ENCODE measurements at regions not wholly inside any gene's neighbourhood (a gene's known extent, or its start where the extent isn't known, plus 50 kb on each side); places are given as distances from the start of the nearest gene placed in this dataset.

DNA sequence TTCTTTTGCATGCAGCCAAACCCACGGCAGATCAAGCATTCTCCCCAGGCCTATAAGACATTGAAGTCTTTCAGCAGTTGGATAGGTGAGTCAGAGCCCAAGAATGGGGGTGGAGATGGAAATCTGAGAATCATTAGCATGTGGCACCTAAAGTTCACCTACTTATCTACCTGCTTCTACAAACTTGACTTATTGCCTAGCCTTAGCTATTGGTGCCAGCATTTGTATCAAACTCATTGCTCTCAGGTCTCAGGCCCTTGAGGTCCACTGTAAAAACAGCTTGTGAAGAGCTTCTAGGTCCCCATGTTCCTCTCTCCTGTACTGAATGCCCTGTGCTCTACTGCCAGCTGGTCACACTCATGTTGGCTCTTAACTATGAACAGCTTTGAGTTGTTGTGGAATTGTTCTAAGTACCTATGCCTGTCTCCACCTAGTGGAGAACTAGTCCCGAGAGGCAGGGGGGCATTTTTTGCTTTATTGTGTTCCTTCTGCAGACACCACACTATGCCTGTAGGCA is 278.4 kb upstream of the SPRED2 start:
- H3K4ac ChIP-seq (ENCODE audit: low read depth, low read length) = no peak overlapping the region
- no peak overlapping the region for H2BK20ac ChIP-seq (ENCODE audit: low read depth, low read length)
- TF ChIP-seq POLR2A (IDR thresholded peaks at IDR 0.05; ENCODE audit: low read depth, low read length) = no peak
- TF ChIP-seq, protein P1, sequence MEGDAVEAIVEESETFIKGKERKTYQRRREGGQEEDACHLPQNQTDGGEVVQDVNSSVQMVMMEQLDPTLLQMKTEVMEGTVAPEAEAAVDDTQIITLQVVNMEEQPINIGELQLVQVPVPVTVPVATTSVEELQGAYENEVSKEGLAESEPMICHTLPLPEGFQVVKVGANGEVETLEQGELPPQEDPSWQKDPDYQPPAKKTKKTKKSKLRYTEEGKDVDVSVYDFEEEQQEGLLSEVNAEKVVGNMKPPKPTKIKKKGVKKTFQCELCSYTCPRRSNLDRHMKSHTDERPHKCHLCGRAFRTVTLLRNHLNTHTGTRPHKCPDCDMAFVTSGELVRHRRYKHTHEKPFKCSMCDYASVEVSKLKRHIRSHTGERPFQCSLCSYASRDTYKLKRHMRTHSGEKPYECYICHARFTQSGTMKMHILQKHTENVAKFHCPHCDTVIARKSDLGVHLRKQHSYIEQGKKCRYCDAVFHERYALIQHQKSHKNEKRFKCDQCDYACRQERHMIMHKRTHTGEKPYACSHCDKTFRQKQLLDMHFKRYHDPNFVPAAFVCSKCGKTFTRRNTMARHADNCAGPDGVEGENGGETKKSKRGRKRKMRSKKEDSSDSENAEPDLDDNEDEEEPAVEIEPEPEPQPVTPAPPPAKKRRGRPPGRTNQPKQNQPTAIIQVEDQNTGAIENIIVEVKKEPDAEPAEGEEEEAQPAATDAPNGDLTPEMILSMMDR (conservative IDR thresholded peaks at IDR 0.05; ENCODE audit: low read depth, low read length) = peak; percentile 36; the same call in 1 of the 2 replicates
- TF ChIP-seq SMC3 (IDR thresholded peaks at IDR 0.05; ENCODE audit: low read depth, low read length) = no peak
- TF ChIP-seq RAD21 (IDR thresholded peaks at IDR 0.05; ENCODE audit: low read length) = 0 out of 2 replicates have a peak, but pooled peaks have one; percentile 21
- peak; percentile 8 for DNase-seq
- in situ Hi-C loops (cut with MboI; ENCODE audit: low sequenced_read_pairs) (no loop called here), intact Hi-C loops (cut with micrococcal nuclease) (loop anchor here (1.0 kb wide), 1 partner anchor 71 kb away; no protein-coding TSS in a partner anchor), dilution Hi-C loops (cut with HindIII; ENCODE audit: low sequenced_read_pairs, unreplicated experiment) (no loop called here)
- no peaks in the 10 kb centered on the region for H3K36me3 ChIP-seq (ENCODE audit: control insufficient read depth, insufficient read depth, low read length)
- H4K91ac ChIP-seq (ENCODE audit: insufficient read depth, low read depth, low read length) = no peak overlapping the region
- H3K27me3 ChIP-seq (ENCODE audit: control insufficient read depth, insufficient read depth, low read length) = peaks cover 9% of the 10 kb centered on the region
- no peak overlapping the region for H4K8ac ChIP-seq (ENCODE audit: low read depth in 2 of 2, low read length in 2 of 2)
- no TSS peak for BruUV-seq (replicated peaks)
- H4K20me1 ChIP-seq (ENCODE audit: insufficient read depth, low read length) = no peaks in the 10 kb centered on the region
- no peak overlapping the region for H3K27ac ChIP-seq (ENCODE audit: insufficient read depth, low read length)
- no CpG with 5 or more reads among the region's 2 CpGs for WGBS, 2 experiments (ENCODE audit: extremely low coverage in 2 of 2, insufficient read length in 1 of 2)
- no peak overlapping the region for H2AK9ac ChIP-seq (replicated peaks; ENCODE audit: low read depth, low read length, poor library complexity)
- no peak overlapping the region for H3K14ac ChIP-seq (replicated peaks; ENCODE audit: low read depth, low read length)
- H3K4me3 ChIP-seq (ENCODE audit: insufficient read depth, low read depth, low read length) = no peak overlapping the region
- no peak overlapping the region for H2BK120ac ChIP-seq (ENCODE audit: low read depth, low read length)
- no peak overlapping the region for H3K56ac ChIP-seq (ENCODE audit: extremely low read depth, insufficient read depth, low read length)
- ATAC-seq (ENCODE audit: low read depth) = peak; percentile 35; the same call in 1 of the 2 replicates
- no peak overlapping the region for H2BK15ac ChIP-seq (ENCODE audit: low read depth, low read length)
- ChIA-PET CTCF (interaction anchor here (0.8 to 1.0 kb wide), 4 partner anchors 9 to 70 kb away, joined by 3 to 4 read pairs (median 4); no protein-coding TSS in a partner anchor), POLR2A (ENCODE audit: unreplicated experiment) (no interaction called here)
- H2AFZ ChIP-seq (replicated peaks; ENCODE audit: low read length, poor library complexity) = no peak overlapping the region
- no peaks in the 10 kb centered on the region for H3K79me1 ChIP-seq (ENCODE audit: low read depth in 1 of 2, low read length in 2 of 2)
- no peaks in the 10 kb centered on the region for H3K9me3 ChIP-seq (ENCODE audit: control insufficient read depth, insufficient read depth, low read length)
- no peak overlapping the region for H3K23ac ChIP-seq (ENCODE audit: low read depth, low read length)
- H2BK5ac ChIP-seq (ENCODE audit: low read depth, low read length, poor library complexity, severe bottlenecking) = no peak overlapping the region
- H3K4me2 ChIP-seq (ENCODE audit: low read depth, low read length) = no peak overlapping the region
- no peak overlapping the region for H3K18ac ChIP-seq (ENCODE audit: low read depth, low read length)
- no peak overlapping the region for H4K5ac ChIP-seq (ENCODE audit: low read depth, low read length)
- H3K4me1 ChIP-seq (ENCODE audit: control insufficient read depth, insufficient read depth, low read length) = peaks cover 5% of the 10 kb centered on the region
- H3K9ac ChIP-seq (ENCODE audit: low read depth, low read length) = no peak overlapping the region
- peaks cover 2% of the 10 kb centered on the region; the same call in 1 of the 2 replicates for H3K9me1 ChIP-seq (ENCODE audit: insufficient read depth, low read length)
- no peak overlapping the region for H2AK5ac ChIP-seq (ENCODE audit: low read depth, low read length)

Data from IMR-90 (cell line).